ENCODE measurements at regions not wholly inside any gene's neighbourhood (a gene's known extent, or its start where the extent isn't known, plus 50 kb on each side); places are given as distances from the start of the nearest gene placed in this dataset.

GRCh38 chr1:172863031-172863430 lies 187.7 kb downstream of the TNFSF18 start:
- TF ChIP-seq CTCF (IDR thresholded peaks at IDR 0.05; ENCODE audit: insufficient read depth, low read length, poor library complexity, severe bottlenecking) (no peak), EZH2phosphoT487 (conservative IDR thresholded peaks at IDR 0.05; ENCODE audit: low read length) (no peak)

Data from SU-DHL-6 (cell line).